ENCODE measurements at regions not wholly inside any gene's neighbourhood (a gene's known extent, or its start where the extent isn't known, plus 50 kb on each side); places are given as distances from the start of the nearest gene placed in this dataset.

- TF ChIP-seq CTCF (IDR thresholded peaks at IDR 0.05): no peak
- no peak for TF ChIP-seq POLR2AphosphoS5 (IDR thresholded peaks at IDR 0.05)
- TF ChIP-seq POLR2A (IDR thresholded peaks at IDR 0.05; ENCODE audit: low read depth): no peak
- TF ChIP-seq EP300 (IDR thresholded peaks at IDR 0.05): no peak
Measured at GRCh38 chr4:26005764-26006163, 91.7 kb downstream of the SMIM20 start.

All from esophagus muscularis mucosa (tissue), 4 donors.